GM21825 (cell line): ENCODE measurements at regions not wholly inside any gene's neighbourhood (a gene's known extent, or its start where the extent isn't known, plus 50 kb on each side); places are given as distances from the start of the nearest gene placed in this dataset.

Source experiments
- ATAC-seq: cut with Tn5 transposase; IDR thresholded peaks from one replicate; pipeline ENCODE4 v1.9.1; 2021; ENCODE audit warnings: mild to moderate bottlenecking, moderate library complexity; ENCODE audit not compliant: unreplicated experiment

- ATAC-seq = no peak
These were observed 686.7 kb upstream of the MARCKS start for GRCh38 chr6:113170454-113170853.

DNA sequence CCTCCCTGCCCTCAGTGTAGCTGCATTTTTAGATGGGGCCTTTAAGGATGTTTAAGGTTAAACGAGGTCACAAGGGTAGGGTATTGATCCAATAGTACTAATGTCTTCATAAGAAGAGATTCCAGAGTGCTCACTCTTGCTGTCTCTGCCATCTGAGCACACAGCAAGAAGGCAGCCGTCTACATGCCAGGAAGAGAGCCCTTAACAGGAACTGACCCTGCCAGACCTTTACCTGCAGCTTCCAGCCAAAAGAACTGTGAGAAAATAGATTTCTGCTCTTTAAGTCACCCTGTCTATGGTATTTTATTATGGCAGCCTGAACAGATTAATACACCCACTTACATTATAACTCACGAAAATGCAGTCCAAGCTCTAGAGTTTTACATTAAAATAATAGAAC, 685.3 kb upstream of the MARCKS start:
- ATAC-seq = no peak

DNA sequence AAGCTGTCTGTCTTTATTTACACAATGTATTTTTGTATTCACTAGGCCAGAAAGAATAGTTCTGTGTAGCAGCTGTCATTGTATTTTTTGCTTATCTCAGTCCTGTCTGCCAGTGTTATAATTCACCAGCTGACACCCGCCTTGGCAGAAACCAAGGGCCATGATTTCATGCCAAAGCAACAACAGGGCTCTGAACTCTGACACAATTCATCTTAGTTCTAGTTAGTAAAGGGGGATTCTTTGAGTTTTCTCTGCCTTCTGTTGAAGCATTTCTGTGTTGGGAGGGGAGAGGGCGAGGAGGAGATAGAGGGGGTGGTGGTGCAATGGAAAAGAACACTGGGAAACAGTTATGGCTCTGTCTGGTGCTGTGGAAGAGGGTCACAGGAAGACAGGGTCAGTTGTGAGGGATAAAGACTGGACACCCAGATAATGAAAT, 684.6 kb upstream of the MARCKS start:
- no peak for ATAC-seq

GRCh38 chr6:113178349-113178748, 678.8 kb upstream of the MARCKS start:
- ATAC-seq = no peak

GRCh38 chr6:113181164-113181563, 676.0 kb upstream of the MARCKS start:
- ATAC-seq = no peak

GRCh38 chr6:113182370-113183141, 674.6 kb upstream of the MARCKS start:
- ATAC-seq = no peak

- no peak for ATAC-seq
These were observed 672.9 kb upstream of the MARCKS start for GRCh38 chr6:113184291-113184690.

GRCh38 chr6:113184736-113185135, 672.4 kb upstream of the MARCKS start:
- ATAC-seq = no peak

DNA sequence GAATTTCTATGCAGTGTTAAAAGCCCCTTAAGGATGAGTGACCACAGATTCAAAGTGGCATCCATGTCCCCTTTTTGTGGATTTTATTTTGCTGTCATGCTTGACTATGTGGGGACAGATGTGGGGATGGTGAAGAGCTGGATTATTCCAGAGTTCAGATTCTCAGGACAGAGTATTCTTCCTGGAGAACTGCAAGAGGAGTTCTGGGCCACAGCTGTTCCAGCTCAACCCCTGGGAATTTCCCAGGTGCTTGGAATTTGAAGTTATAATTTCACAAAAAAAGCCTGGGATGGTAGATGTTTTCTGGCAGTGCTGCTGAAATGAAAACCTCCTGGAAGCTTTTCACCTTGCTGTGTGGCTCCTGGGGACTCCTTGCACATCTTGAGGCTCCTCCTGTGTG, 671.8 kb upstream of the MARCKS start:
- no peak for ATAC-seq

- no peak for ATAC-seq
These were observed 669.5 kb upstream of the MARCKS start for GRCh38 chr6:113187661-113188060.

DNA sequence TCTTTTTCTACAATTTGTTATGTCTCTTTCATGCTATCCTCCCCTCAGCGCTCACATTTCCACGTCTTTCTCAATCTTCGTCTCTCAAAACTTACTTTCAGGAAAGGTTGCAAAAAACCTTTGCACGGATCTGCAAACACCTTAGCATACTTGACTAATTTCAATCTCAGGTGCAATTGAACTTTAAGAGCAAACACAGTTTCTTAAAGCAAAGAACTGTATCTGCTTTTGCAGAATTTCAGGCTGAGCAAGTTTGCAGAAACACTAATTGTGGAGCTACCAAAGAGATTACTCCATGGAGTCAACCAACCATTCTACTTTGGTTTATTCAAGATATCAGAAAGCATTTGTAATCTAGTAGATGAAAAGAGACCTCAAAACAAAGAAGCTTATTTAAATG, 668.2 kb upstream of the MARCKS start:
- ATAC-seq = no peak

DNA sequence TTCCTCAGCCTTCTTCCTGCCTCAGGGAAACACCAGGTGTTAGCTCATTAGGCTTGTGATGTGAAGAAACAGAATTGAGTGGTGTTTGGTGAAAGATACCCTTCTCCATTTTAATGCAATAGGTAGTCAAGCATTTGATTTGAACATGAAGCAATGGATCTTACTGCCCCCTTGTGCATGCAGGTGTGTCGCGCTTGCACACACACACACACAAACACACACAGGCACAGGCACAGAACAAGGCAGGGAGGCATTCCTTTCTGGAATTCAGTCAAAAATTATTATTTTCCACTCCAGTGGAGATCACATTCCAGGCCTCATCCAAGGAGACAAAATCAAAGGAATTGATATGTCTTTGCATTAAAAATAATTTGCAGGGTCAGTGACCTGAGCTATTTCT, 667.0 kb upstream of the MARCKS start:
- no peak for ATAC-seq

DNA sequence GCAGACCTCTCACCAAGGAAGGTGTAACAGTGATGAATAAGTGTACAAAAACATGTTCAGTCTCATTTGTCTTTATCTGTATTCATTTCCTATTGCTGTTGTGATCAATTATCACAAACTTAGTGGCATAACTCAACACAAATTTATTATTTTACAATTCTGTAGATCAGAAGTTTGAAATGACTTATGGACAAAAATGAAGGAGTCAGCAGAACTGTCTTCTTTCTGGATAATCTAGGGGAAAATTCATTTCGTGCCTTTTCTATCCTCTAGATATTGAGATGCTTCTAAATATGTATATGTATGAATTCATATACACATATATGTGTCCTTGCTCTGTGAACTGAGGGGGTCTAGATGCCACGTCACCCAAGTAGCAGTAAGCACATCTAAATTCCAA, 663.1 kb upstream of the MARCKS start:
- no peak for ATAC-seq

DNA sequence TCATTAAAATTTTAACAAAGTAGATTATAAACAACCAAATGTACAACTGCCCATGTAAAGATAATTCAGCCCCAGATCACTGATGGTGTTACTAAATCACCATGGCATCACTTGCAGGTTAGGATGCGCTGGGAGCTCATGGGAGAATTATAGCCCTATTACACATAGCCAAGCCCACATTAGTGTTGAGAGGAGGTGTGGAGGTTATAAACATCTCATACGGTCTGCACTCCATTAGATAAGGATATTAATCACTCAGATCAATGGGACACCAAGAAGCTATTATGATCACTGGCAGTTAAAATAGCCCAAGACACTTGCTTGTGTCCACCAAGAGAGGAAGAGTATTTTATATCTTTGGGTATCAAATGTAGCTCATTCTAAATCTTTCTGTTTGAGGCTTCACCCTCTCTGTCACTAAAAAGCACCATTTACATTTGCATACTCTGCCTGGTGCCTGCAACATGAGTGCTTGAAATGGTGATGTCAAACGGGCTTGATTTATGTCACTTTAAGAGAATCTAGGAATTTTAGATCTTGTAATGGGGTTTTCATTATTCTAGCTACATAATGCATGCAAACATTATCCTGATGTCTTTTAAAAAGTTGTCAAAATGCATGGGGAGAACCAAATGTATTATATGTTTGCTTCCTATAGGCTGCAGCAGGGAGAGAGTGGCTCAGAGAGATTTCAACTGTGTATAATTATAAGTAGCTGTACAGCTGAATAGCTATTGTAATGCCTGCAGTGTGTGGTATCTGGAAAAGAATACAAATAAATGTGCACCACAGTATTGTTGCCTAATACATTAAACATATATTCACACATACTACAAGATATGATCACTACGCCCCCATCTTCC, 654.1 kb upstream of the MARCKS start:
- no peak for ATAC-seq

- no peak for ATAC-seq
These were observed 653.4 kb upstream of the MARCKS start for GRCh38 chr6:113203715-113204110.

GRCh38 chr6:113205553-113205952, 651.6 kb upstream of the MARCKS start:
- no peak for ATAC-seq

DNA sequence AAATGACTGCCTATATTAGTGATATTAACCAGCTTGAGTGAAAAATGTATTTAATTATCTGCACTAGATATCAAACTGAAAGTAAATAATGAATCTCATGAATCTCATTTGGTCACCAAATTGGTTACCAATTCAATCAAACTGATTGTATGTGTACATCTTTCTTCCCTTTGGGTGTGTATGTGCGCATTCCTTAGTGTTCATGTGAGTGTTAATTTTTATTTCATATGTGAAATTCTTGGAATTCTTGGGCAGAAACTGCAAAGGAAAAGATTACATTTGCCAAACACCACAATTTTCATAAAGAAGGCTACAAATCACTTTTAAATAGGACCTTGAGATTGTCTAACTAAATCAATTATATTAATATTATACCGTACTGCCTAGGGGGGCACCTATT, 648.4 kb upstream of the MARCKS start:
- ATAC-seq = no peak

- no peak for ATAC-seq
These were observed 647.8 kb upstream of the MARCKS start for GRCh38 chr6:113209315-113209714.

DNA sequence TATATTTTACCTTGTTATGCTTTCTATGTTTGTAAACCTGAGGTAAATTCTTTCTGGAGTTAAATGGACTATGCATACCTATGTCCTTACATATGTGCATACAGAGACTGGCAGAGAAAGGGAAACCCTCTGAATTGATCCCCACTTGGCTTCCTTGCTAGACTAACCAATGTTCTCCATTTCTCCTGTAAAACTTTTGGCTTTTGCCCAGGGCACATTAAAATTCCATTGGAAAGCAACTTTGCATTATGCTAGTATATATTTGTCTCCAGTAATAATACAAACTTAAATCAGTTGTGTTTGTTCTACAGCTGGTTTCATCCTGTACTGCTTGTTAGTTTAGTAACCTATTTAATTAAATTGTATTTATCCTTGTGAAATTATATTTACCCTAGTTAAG, 646.0 kb upstream of the MARCKS start:
- no peak for ATAC-seq

- no peak for ATAC-seq
These were observed 637.4 kb upstream of the MARCKS start for GRCh38 chr6:113219783-113220182.

DNA sequence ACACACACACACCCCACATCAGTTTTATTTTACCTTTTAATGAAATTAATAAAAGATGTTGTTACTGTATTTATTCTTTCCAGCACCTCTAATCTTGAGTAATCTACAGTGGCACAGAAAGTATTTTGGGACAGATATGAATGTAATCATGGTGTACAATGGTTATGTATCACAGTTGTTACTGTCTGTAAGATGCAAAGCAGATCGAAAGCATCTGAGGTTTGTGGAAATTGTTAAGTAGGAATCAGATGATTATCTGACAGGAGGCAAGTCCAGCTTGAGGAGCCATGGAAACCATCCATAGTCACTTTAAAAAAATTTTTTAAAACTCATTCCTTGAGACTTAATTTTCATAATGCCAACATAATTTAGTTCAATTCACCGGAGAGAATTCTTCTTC, 636.3 kb upstream of the MARCKS start:
- no peak for ATAC-seq

DNA sequence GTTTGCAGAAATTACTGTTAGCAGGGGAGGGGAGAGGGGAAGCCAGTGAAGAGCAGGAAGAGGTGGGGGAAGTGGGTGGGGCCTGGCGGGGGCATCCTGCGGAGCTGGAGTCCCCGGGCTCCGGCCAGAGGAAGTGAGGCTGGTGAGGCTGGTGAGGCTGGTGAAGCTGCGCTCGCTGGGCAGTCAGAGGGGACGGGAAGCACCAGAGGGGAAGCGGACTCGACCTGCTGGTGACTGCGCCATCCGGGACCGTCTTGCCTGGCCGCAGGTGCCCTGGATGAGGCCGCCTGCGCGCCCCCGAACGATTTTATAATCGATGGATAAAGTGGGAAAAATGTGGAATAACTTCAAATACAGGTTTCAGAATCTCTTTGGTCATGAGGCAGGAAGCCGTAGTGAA, 635.3 kb upstream of the MARCKS start:
- ATAC-seq = no peak
